ENCODE measurements at regions not wholly inside any gene's neighbourhood (a gene's known extent, or its start where the extent isn't known, plus 50 kb on each side); places are given as distances from the start of the nearest gene placed in this dataset.

DNA sequence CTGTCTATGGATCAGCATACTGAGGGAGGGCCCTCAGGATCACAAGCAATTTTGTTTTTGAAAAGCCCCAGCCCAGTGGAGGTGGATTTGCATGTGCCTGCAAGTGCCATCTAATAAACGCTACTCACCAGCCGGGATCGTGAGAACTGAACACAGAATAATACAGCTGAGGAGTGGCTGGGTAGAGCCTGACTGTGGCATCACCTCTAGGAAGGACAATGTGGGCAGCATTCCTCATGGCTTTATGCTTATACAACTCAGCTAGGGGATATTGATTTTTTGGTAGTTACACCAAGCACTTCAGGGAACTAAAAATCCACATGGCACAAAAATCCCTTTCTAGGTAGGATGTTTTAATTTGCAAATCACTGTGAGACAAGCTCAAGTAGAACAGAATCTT is 72.7 kb upstream of the PALS2 start:
- DNase-seq (ENCODE audit: extremely low read depth, insufficient read length): no peak
- Histone ChIP-seq H3K36me3 (ENCODE audit: control insufficient read depth, insufficient read depth, low read length) (no peaks in the 10 kb centered on the region), H3K27me3 (replicated peaks; ENCODE audit: control insufficient read depth, insufficient read depth, low read length) (no peaks in the 10 kb centered on the region), H3K4me3 (replicated peaks; ENCODE audit: low read depth, low read length) (no peak overlapping the region)
- TF ChIP-seq, protein P1, sequence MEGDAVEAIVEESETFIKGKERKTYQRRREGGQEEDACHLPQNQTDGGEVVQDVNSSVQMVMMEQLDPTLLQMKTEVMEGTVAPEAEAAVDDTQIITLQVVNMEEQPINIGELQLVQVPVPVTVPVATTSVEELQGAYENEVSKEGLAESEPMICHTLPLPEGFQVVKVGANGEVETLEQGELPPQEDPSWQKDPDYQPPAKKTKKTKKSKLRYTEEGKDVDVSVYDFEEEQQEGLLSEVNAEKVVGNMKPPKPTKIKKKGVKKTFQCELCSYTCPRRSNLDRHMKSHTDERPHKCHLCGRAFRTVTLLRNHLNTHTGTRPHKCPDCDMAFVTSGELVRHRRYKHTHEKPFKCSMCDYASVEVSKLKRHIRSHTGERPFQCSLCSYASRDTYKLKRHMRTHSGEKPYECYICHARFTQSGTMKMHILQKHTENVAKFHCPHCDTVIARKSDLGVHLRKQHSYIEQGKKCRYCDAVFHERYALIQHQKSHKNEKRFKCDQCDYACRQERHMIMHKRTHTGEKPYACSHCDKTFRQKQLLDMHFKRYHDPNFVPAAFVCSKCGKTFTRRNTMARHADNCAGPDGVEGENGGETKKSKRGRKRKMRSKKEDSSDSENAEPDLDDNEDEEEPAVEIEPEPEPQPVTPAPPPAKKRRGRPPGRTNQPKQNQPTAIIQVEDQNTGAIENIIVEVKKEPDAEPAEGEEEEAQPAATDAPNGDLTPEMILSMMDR (IDR thresholded peaks at IDR 0.05; ENCODE audit: insufficient read depth, low read length, poor library complexity, severe bottlenecking): no peak

- TF ChIP-seq, protein P1 (IDR thresholded peaks at IDR 0.05; ENCODE audit: insufficient read depth, low read length, poor library complexity, severe bottlenecking): no peak
- Histone ChIP-seq H3K36me3 (ENCODE audit: control insufficient read depth, insufficient read depth, low read length) (no peaks in the 10 kb centered on the region), H3K27me3 (replicated peaks; ENCODE audit: control insufficient read depth, insufficient read depth, low read length) (no peaks in the 10 kb centered on the region), H3K4me3 (replicated peaks; ENCODE audit: low read depth, low read length) (no peak overlapping the region)
- no peak for DNase-seq (ENCODE audit: extremely low read depth, insufficient read length)
Measured at GRCh38 chr7:24501009-24501408, 72.2 kb upstream of the PALS2 start.

DNA sequence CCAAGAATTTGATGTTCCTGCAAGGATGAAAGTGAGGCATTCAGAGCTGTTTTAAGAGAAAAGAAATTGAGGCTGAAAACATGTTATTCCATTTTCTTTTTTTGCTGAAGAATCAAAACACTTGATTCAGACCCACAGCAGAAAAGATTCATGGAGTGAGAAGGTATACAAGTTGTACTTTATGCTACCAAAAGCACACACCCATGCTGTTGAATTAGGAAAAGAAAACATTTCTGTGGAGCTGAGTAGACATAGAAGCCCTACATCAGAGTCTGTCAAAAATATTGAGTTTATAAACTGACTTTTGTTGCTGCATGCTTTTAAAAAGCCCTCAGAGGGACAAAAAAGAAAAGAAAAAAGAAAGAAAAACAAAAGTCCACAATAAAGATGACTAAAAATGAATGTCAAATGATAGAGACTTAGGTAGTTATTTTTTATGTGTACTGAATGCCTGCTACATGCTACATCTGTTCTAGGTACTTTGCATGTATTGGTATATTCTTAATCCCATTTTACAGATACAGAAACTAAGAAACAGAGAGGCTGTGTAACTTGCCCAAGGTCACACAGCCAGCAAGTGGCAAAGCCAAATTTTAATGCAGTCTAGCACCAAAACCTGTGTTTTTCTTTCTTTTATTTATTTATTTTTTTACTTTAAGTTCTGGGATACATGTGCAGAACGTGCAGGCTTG is 71.7 kb upstream of the PALS2 start:
- TF ChIP-seq, protein P1 (IDR thresholded peaks at IDR 0.05; ENCODE audit: insufficient read depth, low read length, poor library complexity, severe bottlenecking): no peak
- H3K36me3 ChIP-seq (ENCODE audit: control insufficient read depth, insufficient read depth, low read length): no peaks in the 10 kb centered on the region
- H3K27me3 ChIP-seq (replicated peaks; ENCODE audit: control insufficient read depth, insufficient read depth, low read length): no peaks in the 10 kb centered on the region
- no peak overlapping the region for H3K4me3 ChIP-seq (replicated peaks; ENCODE audit: low read depth, low read length)
- no peak for DNase-seq (ENCODE audit: extremely low read depth, insufficient read length)

DNA sequence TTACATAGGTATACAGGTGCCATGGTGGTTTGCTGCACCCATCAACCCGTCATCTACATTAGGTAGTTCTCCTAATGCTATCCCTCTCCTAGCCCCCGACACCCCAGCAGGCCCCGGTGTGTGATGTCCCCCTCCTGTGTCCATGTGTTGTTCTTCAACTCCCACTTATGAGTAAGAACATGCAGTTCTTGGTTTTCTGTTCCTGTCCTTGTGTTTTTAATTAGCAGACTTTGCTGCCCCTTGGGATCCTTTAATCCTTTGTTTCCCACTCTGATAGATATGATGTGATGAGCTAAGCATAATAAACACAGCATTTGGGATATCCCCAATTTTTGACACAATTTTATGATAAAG is 71.1 kb upstream of the PALS2 start:
- TF ChIP-seq, protein P1 (IDR thresholded peaks at IDR 0.05; ENCODE audit: insufficient read depth, low read length, poor library complexity, severe bottlenecking): no peak

DNA sequence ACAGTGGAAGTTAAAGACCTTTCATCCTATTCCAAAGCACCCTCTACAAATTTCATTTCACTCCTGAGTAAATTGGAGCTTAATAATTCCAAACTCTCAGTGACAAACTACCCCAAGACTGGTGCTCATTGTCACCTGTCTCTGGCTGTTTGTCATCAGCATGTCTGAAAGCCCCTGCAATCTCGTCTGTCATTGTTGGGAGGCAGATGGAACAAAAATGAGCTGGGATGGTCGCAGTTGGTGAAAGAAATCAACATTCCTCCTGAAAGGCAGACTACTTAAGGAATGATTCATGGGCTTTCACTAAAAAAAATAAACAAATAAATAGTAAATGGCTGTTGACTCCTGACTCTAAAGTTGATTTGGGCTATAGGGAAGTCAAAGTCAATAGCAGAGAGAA is 69.7 kb upstream of the PALS2 start:
- TF ChIP-seq, protein P1 (IDR thresholded peaks at IDR 0.05; ENCODE audit: insufficient read depth, low read length, poor library complexity, severe bottlenecking): no peak
- no peak for DNase-seq (ENCODE audit: extremely low read depth, insufficient read length)

More for the DNA sequence above, 71.1 kb upstream of the PALS2 start:
- Histone ChIP-seq H3K4me3 (replicated peaks; ENCODE audit: low read depth, low read length) (no peak overlapping the region), H3K36me3 (ENCODE audit: control insufficient read depth, insufficient read depth, low read length) (no peaks in the 10 kb centered on the region), H3K27me3 (replicated peaks; ENCODE audit: control insufficient read depth, insufficient read depth, low read length) (no peaks in the 10 kb centered on the region)
- no peak for DNase-seq (ENCODE audit: extremely low read depth, insufficient read length)

GRCh38 chr7:24504040-24504439 is 69.2 kb upstream of the PALS2 start:
- Histone ChIP-seq H3K27me3 (replicated peaks; ENCODE audit: control insufficient read depth, insufficient read depth, low read length) (no peaks in the 10 kb centered on the region; the same call in 1 of the 2 replicates), H3K36me3 (ENCODE audit: control insufficient read depth, insufficient read depth, low read length) (no peaks in the 10 kb centered on the region), H3K4me3 (replicated peaks; ENCODE audit: low read depth, low read length) (no peak overlapping the region)
- peak; percentile 3 for DNase-seq (ENCODE audit: extremely low read depth, insufficient read length)
- TF ChIP-seq, protein P1 (IDR thresholded peaks at IDR 0.05; ENCODE audit: insufficient read depth, low read length, poor library complexity, severe bottlenecking): no peak

More for the DNA sequence above, 69.7 kb upstream of the PALS2 start:
- Histone ChIP-seq H3K4me3 (replicated peaks; ENCODE audit: low read depth, low read length) (no peak overlapping the region), H3K27me3 (replicated peaks; ENCODE audit: control insufficient read depth, insufficient read depth, low read length) (no peaks in the 10 kb centered on the region; the same call in 1 of the 2 replicates), H3K36me3 (ENCODE audit: control insufficient read depth, insufficient read depth, low read length) (no peaks in the 10 kb centered on the region)

Measured in GM06990 (cell line).